ENCODE measurements at regions not wholly inside any gene's neighbourhood (a gene's known extent, or its start where the extent isn't known, plus 50 kb on each side); places are given as distances from the start of the nearest gene placed in this dataset.

DNA sequence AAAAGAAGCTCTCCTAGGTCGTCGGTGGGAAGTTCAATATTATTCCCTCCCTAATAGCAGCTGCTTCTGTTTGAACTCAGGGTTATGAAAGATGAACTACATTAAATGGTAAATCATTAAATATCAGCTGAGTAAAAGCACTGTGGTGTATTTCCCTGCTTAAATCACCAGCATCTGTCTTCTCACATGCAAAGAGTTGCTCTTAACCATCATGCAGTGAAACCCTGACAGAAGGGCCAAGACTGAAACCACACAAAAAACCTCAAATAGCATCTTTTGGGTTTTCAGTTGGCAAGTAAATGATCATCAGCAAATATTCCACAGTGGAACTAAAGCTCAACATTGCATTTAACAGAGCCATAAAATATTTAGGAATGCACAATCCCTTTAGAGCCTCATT, 380.0 kb upstream of the ADGRL2 start:
- no peaks in the 10 kb centered on the region for H3K79me2 ChIP-seq (ENCODE audit: insufficient read depth, low read length)
- H3K4me1 ChIP-seq (ENCODE audit: insufficient read depth, low read length, severe bottlenecking), result no peaks in the 10 kb centered on the region
- no peaks in the 10 kb centered on the region for H3K36me3 ChIP-seq (ENCODE audit: insufficient read depth, low read length)
- H3K9me3 ChIP-seq (ENCODE audit: low read length), result no peaks in the 10 kb centered on the region
- no peaks in the 10 kb centered on the region for H3F3A ChIP-seq (ENCODE audit: insufficient read depth, low read length)
- H3K27me3 ChIP-seq (ENCODE audit: insufficient read depth, low read length), result no peaks in the 10 kb centered on the region
- H3K9me2 ChIP-seq (ENCODE audit: low read depth, low read length), result no peaks in the 10 kb centered on the region
- H3K27ac ChIP-seq (ENCODE audit: low read depth, low read length, poor library complexity, severe bottlenecking), result no peak overlapping the region
- no peak overlapping the region for H2AFZ ChIP-seq (ENCODE audit: low read length)
- H3K4me3 ChIP-seq (ENCODE audit: low read depth, low read length, poor library complexity, severe bottlenecking), result no peak overlapping the region
- H3K4me2 ChIP-seq (ENCODE audit: low read length), result no peak overlapping the region
- no peak overlapping the region for H3K9ac ChIP-seq (ENCODE audit: low read length)
- TF ChIP-seq, protein P1, sequence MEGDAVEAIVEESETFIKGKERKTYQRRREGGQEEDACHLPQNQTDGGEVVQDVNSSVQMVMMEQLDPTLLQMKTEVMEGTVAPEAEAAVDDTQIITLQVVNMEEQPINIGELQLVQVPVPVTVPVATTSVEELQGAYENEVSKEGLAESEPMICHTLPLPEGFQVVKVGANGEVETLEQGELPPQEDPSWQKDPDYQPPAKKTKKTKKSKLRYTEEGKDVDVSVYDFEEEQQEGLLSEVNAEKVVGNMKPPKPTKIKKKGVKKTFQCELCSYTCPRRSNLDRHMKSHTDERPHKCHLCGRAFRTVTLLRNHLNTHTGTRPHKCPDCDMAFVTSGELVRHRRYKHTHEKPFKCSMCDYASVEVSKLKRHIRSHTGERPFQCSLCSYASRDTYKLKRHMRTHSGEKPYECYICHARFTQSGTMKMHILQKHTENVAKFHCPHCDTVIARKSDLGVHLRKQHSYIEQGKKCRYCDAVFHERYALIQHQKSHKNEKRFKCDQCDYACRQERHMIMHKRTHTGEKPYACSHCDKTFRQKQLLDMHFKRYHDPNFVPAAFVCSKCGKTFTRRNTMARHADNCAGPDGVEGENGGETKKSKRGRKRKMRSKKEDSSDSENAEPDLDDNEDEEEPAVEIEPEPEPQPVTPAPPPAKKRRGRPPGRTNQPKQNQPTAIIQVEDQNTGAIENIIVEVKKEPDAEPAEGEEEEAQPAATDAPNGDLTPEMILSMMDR (IDR thresholded peaks at IDR 0.05; ENCODE audit: low read length), result no peak
- TF ChIP-seq EZH2 (IDR thresholded peaks at IDR 0.05; ENCODE audit: borderline replicate concordance, low read length), result no peak
- H4K20me1 ChIP-seq (ENCODE audit: insufficient read depth, low read length), result no peaks in the 10 kb centered on the region

DNA sequence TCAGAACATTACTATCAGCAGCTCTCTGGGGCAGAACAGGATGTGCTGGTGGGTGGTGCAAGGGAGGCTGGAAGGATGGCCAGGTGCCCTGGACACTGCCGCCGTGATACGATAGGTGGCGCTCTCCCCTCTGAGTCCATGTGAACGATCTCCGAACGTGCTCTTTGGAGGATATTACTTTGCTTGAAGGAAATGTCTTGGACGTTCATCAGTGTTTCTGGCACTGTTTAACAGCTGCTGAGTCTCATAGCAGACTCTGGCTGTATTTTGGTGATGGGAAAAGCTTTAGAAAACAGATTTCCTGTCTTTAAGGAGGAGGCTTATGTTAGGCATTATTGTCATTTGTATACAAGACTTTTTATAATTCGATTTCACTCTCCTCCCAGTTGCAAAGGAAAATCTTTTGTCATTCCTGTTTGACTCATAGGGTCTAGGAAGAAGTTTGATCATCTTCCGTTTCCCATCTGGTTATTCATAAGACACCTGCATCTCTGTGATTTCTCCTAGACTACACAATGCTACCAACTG, 386.2 kb upstream of the ADGRL2 start:
- no peaks in the 10 kb centered on the region for H3K4me1 ChIP-seq (ENCODE audit: insufficient read depth, low read length, severe bottlenecking)
- TF ChIP-seq EZH2 (IDR thresholded peaks at IDR 0.05; ENCODE audit: borderline replicate concordance, low read length), result no peak
- TF ChIP-seq, protein P1 (IDR thresholded peaks at IDR 0.05; ENCODE audit: low read length), result peak; percentile 70
- H3K4me2 ChIP-seq (ENCODE audit: low read length), result no peak overlapping the region
- H3K27me3 ChIP-seq (ENCODE audit: insufficient read depth, low read length), result no peaks in the 10 kb centered on the region
- no peaks in the 10 kb centered on the region for H3K9me2 ChIP-seq (ENCODE audit: low read depth, low read length)
- no peaks in the 10 kb centered on the region for H3K36me3 ChIP-seq (ENCODE audit: insufficient read depth, low read length)
- H3K79me2 ChIP-seq (ENCODE audit: insufficient read depth, low read length), result no peaks in the 10 kb centered on the region
- no peak overlapping the region for H2AFZ ChIP-seq (ENCODE audit: low read length)
- H3K9ac ChIP-seq (ENCODE audit: low read length), result no peak overlapping the region
- H3K9me3 ChIP-seq (ENCODE audit: low read length), result no peaks in the 10 kb centered on the region
- H3K4me3 ChIP-seq (ENCODE audit: low read depth, low read length, poor library complexity, severe bottlenecking), result no peak overlapping the region
- H4K20me1 ChIP-seq (ENCODE audit: insufficient read depth, low read length), result no peaks in the 10 kb centered on the region
- no peaks in the 10 kb centered on the region for H3F3A ChIP-seq (ENCODE audit: insufficient read depth, low read length)
- no peak overlapping the region for H3K27ac ChIP-seq (ENCODE audit: low read depth, low read length, poor library complexity, severe bottlenecking)

DNA sequence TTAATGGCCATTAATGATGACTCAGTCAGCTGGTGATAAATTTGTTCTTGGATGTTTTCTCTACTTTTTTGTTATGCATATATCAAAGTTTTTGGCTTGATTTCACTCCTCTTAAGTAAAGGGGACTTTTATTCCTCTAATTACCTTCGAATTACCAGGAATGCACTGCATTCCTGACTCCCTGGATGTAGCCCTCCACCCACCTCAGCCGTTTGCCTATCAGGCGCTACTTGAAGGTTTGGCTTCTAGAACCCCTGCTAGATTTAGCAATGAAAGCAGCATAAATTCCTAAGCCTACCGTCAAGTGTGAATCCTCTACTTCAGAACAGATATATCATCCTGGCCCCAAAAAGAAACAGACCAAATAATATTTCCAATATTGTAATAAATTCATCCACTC, 387.8 kb upstream of the ADGRL2 start:
- Histone ChIP-seq H2AFZ (ENCODE audit: low read length) (no peak overlapping the region), H3K27ac (ENCODE audit: low read depth, low read length, poor library complexity, severe bottlenecking) (no peak overlapping the region), H3K9me2 (ENCODE audit: low read depth, low read length) (no peaks in the 10 kb centered on the region), H3K9ac (ENCODE audit: low read length) (no peak overlapping the region), H3K4me1 (ENCODE audit: insufficient read depth, low read length, severe bottlenecking) (no peaks in the 10 kb centered on the region), H3K27me3 (ENCODE audit: insufficient read depth, low read length) (no peaks in the 10 kb centered on the region), H4K20me1 (ENCODE audit: insufficient read depth, low read length) (no peaks in the 10 kb centered on the region), H3K9me3 (ENCODE audit: low read length) (no peaks in the 10 kb centered on the region), H3K4me3 (ENCODE audit: low read depth, low read length, poor library complexity, severe bottlenecking) (no peak overlapping the region), H3F3A (ENCODE audit: insufficient read depth, low read length) (no peaks in the 10 kb centered on the region), H3K36me3 (ENCODE audit: insufficient read depth, low read length) (no peaks in the 10 kb centered on the region), H3K79me2 (ENCODE audit: insufficient read depth, low read length) (no peaks in the 10 kb centered on the region), H3K4me2 (ENCODE audit: low read length) (no peak overlapping the region)
- no peak for TF ChIP-seq EZH2 (IDR thresholded peaks at IDR 0.05; ENCODE audit: borderline replicate concordance, low read length)
- TF ChIP-seq, protein P1 (IDR thresholded peaks at IDR 0.05; ENCODE audit: low read length), result no peak
